Colonic mucosa (tissue), 4 donors: ENCODE measurements at regions not wholly inside any gene's neighbourhood (a gene's known extent, or its start where the extent isn't known, plus 50 kb on each side); places are given as distances from the start of the nearest gene placed in this dataset.

Source experiments
- DNase-seq: peaks from one replicate; pipeline ENCODE4 v3.0.0-alpha.2; 2020
- H3K27ac ChIP-seq: fragments of 200-600 bp; one replicate; pipeline ENCODE4 v1.8.0; 2021
- H3K27me3 ChIP-seq: fragments of 200-600 bp; one replicate; pipeline ENCODE4 v1.8.0; 2021
- H3K36me3 ChIP-seq: fragments of 200-600 bp; one replicate; pipeline ENCODE4 v1.8.0; 2021
- H3K4me1 ChIP-seq: fragments of 200-600 bp; one replicate; pipeline ENCODE4 v1.8.0; 2021; ENCODE audit warnings: mild to moderate bottlenecking
- H3K4me3 ChIP-seq: fragments of 200-600 bp; one replicate; pipeline ENCODE4 v1.8.0; 2021
- H3K9ac ChIP-seq, 2 donors: one replicate each; pipeline ENCODE4 v1.7.0; 2013; ENCODE audit warnings: control low read depth in 2 of 2, low read depth in 2 of 2, low read length in 2 of 2
- H3K9me3 ChIP-seq: fragments of 200-600 bp; one replicate; pipeline ENCODE4 v1.8.0; 2021
- CTCF ChIP-seq: fragments of 200-600 bp; IDR thresholded peaks from one replicate; pipeline ENCODE4 v1.8.0; 2022; ENCODE audit warnings: antibody characterized with exemption, mild to moderate bottlenecking
- intact Hi-C: fragments of 100-400 bp; cut with DNase I; formaldehyde crosslinking; loops from one replicate; pipeline ENCODE4 v1.14.1; 2022
- donor health status: healthy.
- donor health status: DM: no; HTN: no; CAD: no.
- donor health status: DM: no; HTN: no; CAD: no.

DNA sequence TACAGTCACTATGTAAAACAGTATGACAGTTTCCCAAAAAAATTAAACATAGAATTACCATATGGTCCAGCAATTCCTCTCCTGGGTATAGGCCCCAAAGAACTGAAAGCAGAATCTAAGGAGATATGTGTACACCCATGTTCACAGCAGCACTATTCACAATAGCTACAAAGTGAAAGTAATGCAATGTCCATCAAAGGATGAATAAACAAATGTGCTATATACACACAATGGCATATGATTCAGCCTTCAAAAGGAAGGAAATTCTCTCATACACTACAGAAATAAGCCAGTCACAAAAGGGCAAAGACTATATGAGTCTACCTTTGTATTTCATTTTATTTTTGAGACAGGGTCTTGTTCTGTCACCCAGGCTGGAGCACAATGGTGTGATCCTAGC lies 120.4 kb downstream of the TOMM20 start:
- Histone ChIP-seq H3K4me1 (no peaks in the 10 kb centered on the region), H3K27me3 (no peaks in the 10 kb centered on the region), H3K9me3 (no peaks in the 10 kb centered on the region), H3K9ac (no peak overlapping the region), H3K27ac (peak overlapping the region; percentile 30), H3K36me3 (no peaks in the 10 kb centered on the region), H3K4me3 (no peak overlapping the region)
- no peak for TF ChIP-seq CTCF
- no peak for DNase-seq
- intact Hi-C loops: no loop called here

DNA sequence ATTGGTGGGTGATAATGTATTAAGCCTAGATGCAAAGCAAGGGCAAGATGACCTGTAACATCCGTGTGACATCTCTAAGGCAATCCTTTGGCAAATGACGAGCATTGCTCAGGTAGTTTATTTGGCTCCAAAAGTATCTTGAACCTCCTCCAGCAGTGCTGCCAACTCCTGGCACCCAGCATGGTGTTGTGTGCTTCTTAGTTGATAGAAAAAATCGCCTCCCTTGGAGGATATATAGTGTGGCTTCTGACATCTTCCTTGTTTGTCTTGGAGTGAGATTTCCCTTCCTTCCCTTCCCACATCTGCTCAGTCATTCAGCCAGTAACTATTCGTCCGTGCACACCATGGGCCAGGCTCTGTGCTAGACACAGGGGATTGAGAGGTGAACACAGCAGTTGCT lies 121.8 kb downstream of the TOMM20 start:
- Histone ChIP-seq H3K9me3 (no peaks in the 10 kb centered on the region), H3K4me3 (no peak overlapping the region), H3K36me3 (no peaks in the 10 kb centered on the region), H3K27ac (no peak overlapping the region), H3K9ac (no peak overlapping the region), H3K27me3 (no peaks in the 10 kb centered on the region), H3K4me1 (no peaks in the 10 kb centered on the region)
- DNase-seq: no peak
- intact Hi-C loops: no loop called here
- TF ChIP-seq CTCF: no peak

DNA sequence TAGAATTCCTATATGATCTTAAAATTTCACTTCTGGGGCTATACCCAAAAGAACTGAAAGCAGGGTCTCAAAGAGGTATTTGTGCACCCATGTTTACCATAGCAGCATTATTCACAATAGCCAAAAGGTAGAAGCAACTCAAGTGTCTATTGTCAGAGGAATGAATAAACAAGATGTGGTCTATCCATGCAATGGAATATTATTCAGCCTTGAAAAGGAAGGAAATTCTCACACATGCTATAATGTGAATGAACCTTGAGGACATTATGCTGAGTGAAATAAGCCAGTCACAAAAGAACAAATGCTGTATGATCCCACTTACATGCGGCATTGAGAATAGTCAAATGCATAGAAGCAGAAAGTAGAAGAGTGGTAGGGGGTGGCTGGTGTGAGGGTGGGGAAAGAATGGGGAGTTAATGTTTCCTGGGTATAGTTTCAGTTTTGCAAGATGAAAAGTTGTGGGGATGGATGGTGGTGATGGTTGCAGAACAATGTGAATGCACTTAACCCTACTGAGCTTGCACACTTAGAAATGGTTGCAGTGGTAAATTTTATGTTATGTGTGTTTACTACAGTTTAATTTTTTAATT lies 122.4 kb downstream of the TOMM20 start:
- no peak overlapping the region for H3K9ac ChIP-seq
- no peak overlapping the region for H3K27ac ChIP-seq
- no peak for DNase-seq
- no peaks in the 10 kb centered on the region for H3K9me3 ChIP-seq
- TF ChIP-seq CTCF: no peak
- no peaks in the 10 kb centered on the region for H3K36me3 ChIP-seq
- no peaks in the 10 kb centered on the region for H3K27me3 ChIP-seq
- intact Hi-C loops: no loop called here
- H3K4me1 ChIP-seq: no peaks in the 10 kb centered on the region
- no peak overlapping the region for H3K4me3 ChIP-seq

GRCh38 chr1:235004840-235005391 lies 123.7 kb downstream of the TOMM20 start:
- Histone ChIP-seq H3K4me3 (no peak overlapping the region), H3K4me1 (no peaks in the 10 kb centered on the region), H3K9ac (no peak overlapping the region), H3K27ac (no peak overlapping the region), H3K36me3 (no peaks in the 10 kb centered on the region), H3K27me3 (no peaks in the 10 kb centered on the region), H3K9me3 (no peaks in the 10 kb centered on the region)
- TF ChIP-seq CTCF: no peak
- no peak for DNase-seq
- intact Hi-C loops: no loop called here

DNA sequence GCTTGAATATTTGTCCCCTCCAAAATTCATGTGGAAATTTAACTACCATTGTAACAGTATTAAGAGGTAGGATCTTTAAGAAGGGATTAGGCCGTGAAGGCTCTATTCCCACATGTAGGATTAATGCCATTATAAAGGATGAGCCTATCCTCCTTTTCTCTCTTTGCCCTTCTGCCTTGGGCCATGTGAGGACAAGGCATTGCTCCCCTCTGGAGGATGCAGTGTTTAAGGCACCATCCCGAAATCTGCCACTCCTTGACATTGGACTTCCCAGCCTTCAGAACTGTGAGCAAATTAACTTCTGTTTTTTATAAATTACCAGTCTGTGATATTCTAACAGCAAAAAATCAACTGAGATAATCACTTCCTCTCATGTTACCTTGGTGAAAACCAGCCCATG lies 124.4 kb downstream of the TOMM20 start:
- H3K27ac ChIP-seq: no peak overlapping the region
- DNase-seq: no peak
- TF ChIP-seq CTCF: no peak
- H3K27me3 ChIP-seq: no peaks in the 10 kb centered on the region
- H3K9ac ChIP-seq: no peak overlapping the region
- intact Hi-C loops: no loop called here
- no peaks in the 10 kb centered on the region for H3K9me3 ChIP-seq
- no peak overlapping the region for H3K4me3 ChIP-seq
- H3K36me3 ChIP-seq: no peaks in the 10 kb centered on the region
- no peaks in the 10 kb centered on the region for H3K4me1 ChIP-seq
